ENCODE measurements at regions not wholly inside any gene's neighbourhood (a gene's known extent, or its start where the extent isn't known, plus 50 kb on each side); places are given as distances from the start of the nearest gene placed in this dataset.

DNA sequence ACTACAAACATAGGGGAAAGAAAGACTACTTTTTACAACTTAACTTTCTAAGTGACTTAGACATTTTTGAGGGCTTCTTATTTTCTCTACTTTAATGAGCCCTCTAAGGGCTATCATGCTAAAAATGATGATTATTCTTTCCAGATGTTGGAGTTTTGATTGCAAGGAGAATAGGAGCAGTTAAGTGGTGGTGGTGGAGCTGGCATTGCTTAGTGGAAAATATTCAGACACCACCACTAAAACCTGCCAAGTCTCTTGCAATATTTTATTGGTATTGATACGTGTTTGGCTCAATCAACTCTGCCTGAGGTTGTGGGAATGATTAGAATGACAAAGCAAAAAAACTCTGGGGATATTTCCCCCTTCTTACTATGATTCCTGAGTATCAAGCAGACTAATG is 82.6 kb upstream of the PTGFR start:
- TF ChIP-seq, protein P1, sequence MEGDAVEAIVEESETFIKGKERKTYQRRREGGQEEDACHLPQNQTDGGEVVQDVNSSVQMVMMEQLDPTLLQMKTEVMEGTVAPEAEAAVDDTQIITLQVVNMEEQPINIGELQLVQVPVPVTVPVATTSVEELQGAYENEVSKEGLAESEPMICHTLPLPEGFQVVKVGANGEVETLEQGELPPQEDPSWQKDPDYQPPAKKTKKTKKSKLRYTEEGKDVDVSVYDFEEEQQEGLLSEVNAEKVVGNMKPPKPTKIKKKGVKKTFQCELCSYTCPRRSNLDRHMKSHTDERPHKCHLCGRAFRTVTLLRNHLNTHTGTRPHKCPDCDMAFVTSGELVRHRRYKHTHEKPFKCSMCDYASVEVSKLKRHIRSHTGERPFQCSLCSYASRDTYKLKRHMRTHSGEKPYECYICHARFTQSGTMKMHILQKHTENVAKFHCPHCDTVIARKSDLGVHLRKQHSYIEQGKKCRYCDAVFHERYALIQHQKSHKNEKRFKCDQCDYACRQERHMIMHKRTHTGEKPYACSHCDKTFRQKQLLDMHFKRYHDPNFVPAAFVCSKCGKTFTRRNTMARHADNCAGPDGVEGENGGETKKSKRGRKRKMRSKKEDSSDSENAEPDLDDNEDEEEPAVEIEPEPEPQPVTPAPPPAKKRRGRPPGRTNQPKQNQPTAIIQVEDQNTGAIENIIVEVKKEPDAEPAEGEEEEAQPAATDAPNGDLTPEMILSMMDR (IDR thresholded peaks at IDR 0.05; ENCODE audit: insufficient read depth, low read length, poor library complexity, severe bottlenecking): no peak
- TF ChIP-seq EZH2phosphoT487 (conservative IDR thresholded peaks at IDR 0.05; ENCODE audit: low read length): no peak
